Heart left ventricle (tissue), 16 donors: ENCODE measurements at regions not wholly inside any gene's neighbourhood (a gene's known extent, or its start where the extent isn't known, plus 50 kb on each side); places are given as distances from the start of the nearest gene placed in this dataset.

Experiments
- ATAC-seq, 4 donors: fragments of 200-7000 bp; cut with Tn5 transposase; one replicate each; pipeline ENCODE4 v1.9.1; 2020 to 2022; ENCODE audit warnings: moderate library complexity in 4 of 4, mild to moderate bottlenecking in 3 of 4, moderate number of reproducible peaks in 1 of 4
- DNase-seq, 5 donors: peaks; one replicate each; pipeline ENCODE4 v3.0.0-alpha.2; 2020
- H3K27ac ChIP-seq, 12 donors: fragments of 200-600 bp; sonication (generic) in 4 of 12; one replicate each; pipeline versions ENCODE4 v1.5.0 to v1.8.0; 2016 to 2022; ENCODE audit warnings: mild to moderate bottlenecking in 2 of 12
- H3K27me3 ChIP-seq, 9 donors: fragments of 200-600 bp; sonication (generic) in 2 of 9; one replicate each; pipeline versions ENCODE4 v1.5.1 to v1.8.0; 2016 to 2022; ENCODE audit warnings: mild to moderate bottlenecking in 3 of 9
- H3K36me3 ChIP-seq, 9 donors: fragments of 200-600 bp; sonication (generic) in 2 of 9; one replicate each; pipeline versions ENCODE4 v1.5.0 to v1.8.0; 2018 to 2022; ENCODE audit warnings: mild to moderate bottlenecking in 2 of 9
- H3K4me1 ChIP-seq, 12 donors: fragments of 200-600 bp; sonication (generic) in 4 of 12; one replicate each; pipeline versions ENCODE4 v1.5.0 to v1.8.0; 2016 to 2022; ENCODE audit warnings: mild to moderate bottlenecking in 3 of 12
- H3K4me3 ChIP-seq, 12 donors: fragments of 200-600 bp; sonication (generic) in 4 of 12; one replicate each; pipeline versions ENCODE4 v1.5.0 to v1.8.0; 2017 to 2022; ENCODE audit warnings: mild to moderate bottlenecking in 9 of 12, moderate library complexity in 4 of 12
- H3K9me3 ChIP-seq, 12 donors: fragments of 200-600 bp; sonication (generic) in 4 of 12; one replicate each; pipeline versions ENCODE4 v1.5.0 to v1.8.0; 2016 to 2022; ENCODE audit warnings: mild to moderate bottlenecking in 1 of 12
- POLR2A ChIP-seq, 2 donors: fragments of 450-650 bp; IDR thresholded peaks; one replicate each; pipeline ENCODE4 v1.6.1; 2017; ENCODE audit warnings: antibody characterized with exemption in 2 of 2, mild to moderate bottlenecking in 2 of 2, moderate library complexity in 2 of 2
- WGBS, 4 donors: extraction: QIAGEN DNeasy Blood & Tissue Kit in 2 of 4; methylation state at CpG; one replicate each; pipeline versions ENCODE4 v1.1.5 to v1.1.7; 2013 to 2018; 5-methylcytosine and 5-hydroxymethylcytosine counted together
- intact Hi-C, 10 donors: fragments of 100-400 bp; cut with DNase I; formaldehyde crosslinking; loops; one replicate each; pipeline versions ENCODE4 v1.11.1 to v1.14.2; 2022
- TF ChIP-seq, protein P1 (sequence below), 12 donors: fragments of 200-600 bp; sonication (generic) in 4 of 12; IDR thresholded peaks; one replicate each; pipeline versions ENCODE4 v1.5.0 to v1.8.0; 2018 to 2022; ENCODE audit warnings: antibody characterized with exemption in 12 of 12, mild to moderate bottlenecking in 5 of 12
- donor health status: ischemic (EF 13 %, LVEDD 7.1; RV severe dilation, severe dysfunction).
- donor health status: healthy with polysubstance abuse.
- donor health status: DM: no; HTN: yes; CAD: no.
- donor health status: DM: no; HTN: no; CAD: no.
- donor health status: ischemic (EF 25% LVEDD 6.9; RV normal size, moderate dysfunction).
- donor health status: ischemic (EF 25% LVEDD 5.7; RV mildly dilated, moderate dysfunction).
- donor health status: healthy.
- donor health status: DM: yes; HTN: yes; CAD: no.
- donor health status: ischemic (EF 35%, LVEDD 5.7; RV mildly dilated, moderate dysfunction).
- donor health status: nonischemic (EF 11% LVEDD 7.7; RV severe dilation, severe dysfunction).
- donor health status: DM: yes; HTN: yes; CAD: no.
- donor health status: PGD.
- donor health status: ischemic (EF 29% LVEDD 5.4; RV normal size, mild dysfunction).
- donor health status: nonischemic (EF 23%, LVEDD 6.1; RV moderate dilation, normal function).

DNA sequence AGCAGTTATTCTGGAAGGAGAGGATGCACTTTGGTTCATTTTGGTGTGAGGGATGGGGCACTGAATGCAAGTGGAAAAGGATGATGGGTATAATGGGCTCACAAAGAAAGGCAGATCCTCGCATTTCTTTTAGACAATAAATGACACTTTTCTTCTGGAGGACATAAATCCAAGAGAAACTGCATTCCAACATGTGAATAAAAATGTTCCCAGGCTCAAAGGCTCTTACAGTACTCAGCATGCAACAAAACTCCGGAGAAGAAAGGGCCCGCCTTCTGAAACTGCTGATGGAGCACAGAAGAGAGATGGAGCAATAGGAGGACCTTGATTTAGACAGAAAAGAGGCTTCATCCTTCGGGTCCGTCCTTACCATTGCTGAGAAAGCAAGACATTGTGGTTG is 538.2 kb upstream of the DPP6 start:
- no peak overlapping the region for H3K4me3 ChIP-seq
- H3K36me3 ChIP-seq, result no peaks in the 10 kb centered on the region
- DNase-seq, result no peak
- intact Hi-C loops, result no loop called here
- H3K27ac ChIP-seq, result peak overlapping the region in 1 of 12 donors; percentile 41
- peaks cover 0 to 14% (median 2%) of the 10 kb centered on the region in 12 donors for H3K9me3 ChIP-seq
- ATAC-seq, result no peak
- 78 to 87% (median 81%) methylated on average over 5 of the region's 5 CpGs for WGBS, 4 donors
- H3K27me3 ChIP-seq, result no peaks in the 10 kb centered on the region
- TF ChIP-seq POLR2A (IDR thresholded peaks at IDR 0.05), result no peak
- TF ChIP-seq, protein P1, sequence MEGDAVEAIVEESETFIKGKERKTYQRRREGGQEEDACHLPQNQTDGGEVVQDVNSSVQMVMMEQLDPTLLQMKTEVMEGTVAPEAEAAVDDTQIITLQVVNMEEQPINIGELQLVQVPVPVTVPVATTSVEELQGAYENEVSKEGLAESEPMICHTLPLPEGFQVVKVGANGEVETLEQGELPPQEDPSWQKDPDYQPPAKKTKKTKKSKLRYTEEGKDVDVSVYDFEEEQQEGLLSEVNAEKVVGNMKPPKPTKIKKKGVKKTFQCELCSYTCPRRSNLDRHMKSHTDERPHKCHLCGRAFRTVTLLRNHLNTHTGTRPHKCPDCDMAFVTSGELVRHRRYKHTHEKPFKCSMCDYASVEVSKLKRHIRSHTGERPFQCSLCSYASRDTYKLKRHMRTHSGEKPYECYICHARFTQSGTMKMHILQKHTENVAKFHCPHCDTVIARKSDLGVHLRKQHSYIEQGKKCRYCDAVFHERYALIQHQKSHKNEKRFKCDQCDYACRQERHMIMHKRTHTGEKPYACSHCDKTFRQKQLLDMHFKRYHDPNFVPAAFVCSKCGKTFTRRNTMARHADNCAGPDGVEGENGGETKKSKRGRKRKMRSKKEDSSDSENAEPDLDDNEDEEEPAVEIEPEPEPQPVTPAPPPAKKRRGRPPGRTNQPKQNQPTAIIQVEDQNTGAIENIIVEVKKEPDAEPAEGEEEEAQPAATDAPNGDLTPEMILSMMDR (IDR thresholded peaks at IDR 0.05), result no peak
- no peaks in the 10 kb centered on the region for H3K4me1 ChIP-seq

DNA sequence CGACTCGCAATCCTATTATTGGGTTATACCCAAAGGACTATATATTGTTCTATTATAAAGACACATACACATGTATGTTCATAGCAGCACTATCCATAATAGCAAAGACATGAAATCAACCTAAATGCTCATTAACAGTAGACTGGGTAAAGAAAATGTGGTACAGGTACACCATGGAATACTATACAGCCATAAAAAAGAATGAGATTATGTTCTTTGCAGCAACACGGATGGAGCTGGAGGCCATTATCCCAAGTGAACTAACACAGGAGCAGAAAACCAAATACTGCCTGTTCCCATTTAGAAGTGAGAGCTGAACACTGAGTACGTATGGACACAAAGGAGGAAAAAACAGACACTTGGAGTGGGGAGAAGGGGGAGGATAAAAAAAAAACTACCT is 536.8 kb upstream of the DPP6 start:
- Histone ChIP-seq H3K4me1 (no peaks in the 10 kb centered on the region), H3K36me3 (no peaks in the 10 kb centered on the region), H3K9me3 (peaks cover 0 to 14% (median 2%) of the 10 kb centered on the region in 12 donors), H3K4me3 (no peak overlapping the region), H3K27me3 (no peaks in the 10 kb centered on the region), H3K27ac (no peak overlapping the region)
- WGBS, 4 donors, result 89 to 92% (median 91%) methylated on average over 4 of the region's 4 CpGs
- intact Hi-C loops, result no loop called here
- ATAC-seq (no peak), DNase-seq (no peak)
- no peak for TF ChIP-seq POLR2A (IDR thresholded peaks at IDR 0.05)
- TF ChIP-seq, protein P1 (IDR thresholded peaks at IDR 0.05), result no peak

DNA sequence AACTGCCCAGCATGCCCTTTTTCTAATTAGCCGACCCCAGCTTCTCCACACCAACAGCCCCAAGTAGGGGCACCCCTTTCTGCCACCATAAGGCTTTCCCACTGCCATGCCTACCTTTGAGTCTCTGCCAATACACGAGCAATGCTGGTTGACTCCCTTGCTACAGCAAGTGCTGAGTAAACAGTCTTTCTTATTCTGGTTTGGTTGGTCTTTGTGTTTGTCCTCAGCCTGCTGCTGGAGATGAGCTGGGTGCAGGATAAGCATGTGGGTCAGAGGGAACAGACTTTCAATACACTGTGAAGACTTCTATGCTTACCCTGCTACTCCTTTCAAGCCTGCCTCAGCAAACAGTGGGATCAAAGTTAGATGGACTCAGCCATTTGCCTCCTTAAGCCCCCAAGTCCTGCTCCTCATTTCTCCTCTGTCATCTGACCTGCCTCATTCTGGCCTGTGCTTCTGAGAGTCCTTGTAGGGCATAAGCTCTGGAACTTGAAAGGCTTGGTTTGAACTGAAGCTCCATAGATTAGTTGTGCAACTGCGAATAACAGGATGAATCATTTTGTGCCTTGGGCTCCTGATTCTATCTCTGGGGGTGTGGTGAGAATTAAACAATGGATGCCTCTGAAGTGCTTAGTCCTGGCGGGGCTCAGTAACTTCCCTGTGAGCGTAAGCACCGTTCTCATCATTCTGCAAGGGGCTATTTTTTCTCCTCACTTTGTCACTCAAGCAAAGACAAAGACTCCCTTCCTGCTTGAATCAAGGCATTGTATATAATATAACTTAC is 533.8 kb upstream of the DPP6 start:
- 74 to 92% (median 79%) methylated on average over 6 of the region's 6 CpGs for WGBS, 4 donors
- Histone ChIP-seq H3K4me1 (no peaks in the 10 kb centered on the region), H3K27ac (no peak overlapping the region), H3K9me3 (peaks cover 0 to 14% (median 2%) of the 10 kb centered on the region in 12 donors), H3K36me3 (no peaks in the 10 kb centered on the region), H3K27me3 (no peaks in the 10 kb centered on the region), H3K4me3 (no peak overlapping the region)
- no peak for ATAC-seq
- TF ChIP-seq, protein P1 (IDR thresholded peaks at IDR 0.05), result no peak
- TF ChIP-seq POLR2A (IDR thresholded peaks at IDR 0.05), result no peak
- DNase-seq, result no peak
- intact Hi-C loops, result no loop called here

DNA sequence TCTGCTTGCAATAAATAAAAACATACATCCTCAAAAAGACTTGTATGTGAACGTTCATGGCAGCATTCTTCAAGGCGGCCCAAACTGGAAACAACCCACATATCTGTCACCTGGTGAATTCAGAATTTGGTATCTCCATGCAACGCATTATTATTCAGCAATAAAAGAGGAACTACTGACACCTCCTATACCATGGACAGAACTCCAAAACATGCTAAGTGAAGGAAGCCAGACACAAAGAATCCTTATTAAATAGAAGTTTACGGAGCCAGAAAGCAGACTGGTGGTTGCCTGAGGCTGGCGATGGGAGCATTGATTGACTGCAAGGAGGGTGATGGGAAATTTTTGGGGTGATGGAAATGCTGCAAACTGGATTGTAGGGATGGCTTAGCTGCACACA is 530.8 kb upstream of the DPP6 start:
- Histone ChIP-seq H3K27ac (peak overlapping the region in 1 of 12 donors; percentile 63), H3K4me1 (no peaks in the 10 kb centered on the region), H3K36me3 (no peaks in the 10 kb centered on the region), H3K27me3 (no peaks in the 10 kb centered on the region), H3K9me3 (peaks cover 0 to 4% (median 0%) of the 10 kb centered on the region in 12 donors), H3K4me3 (no peak overlapping the region)
- 79 to 87% (median 84%) methylated on average over 5 of the region's 5 CpGs for WGBS, 4 donors
- TF ChIP-seq, protein P1 (IDR thresholded peaks at IDR 0.05), result no peak
- no peak for TF ChIP-seq POLR2A (IDR thresholded peaks at IDR 0.05)
- no peak for ATAC-seq
- intact Hi-C loops, result loop anchor here in 1 of 10 donors (5.0 kb wide), 1 partner anchor 49 kb away; no protein-coding TSS in a partner anchor
- DNase-seq, result no peak
